ENCODE measurements at regions not wholly inside any gene's neighbourhood (a gene's known extent, or its start where the extent isn't known, plus 50 kb on each side); places are given as distances from the start of the nearest gene placed in this dataset.

GRCh38 chr15:85878828-85879225 is 84.1 kb upstream of the KLHL25 start:
- H3K36me3 ChIP-seq: no peaks in the 10 kb centered on the region
- intact Hi-C loops (cut with DNase I; ENCODE audit: low total_unique reads): no loop called here
- H3K27me3 ChIP-seq: no peaks in the 10 kb centered on the region
- H3K4me1 ChIP-seq: no peaks in the 10 kb centered on the region
- TF ChIP-seq, protein P1, sequence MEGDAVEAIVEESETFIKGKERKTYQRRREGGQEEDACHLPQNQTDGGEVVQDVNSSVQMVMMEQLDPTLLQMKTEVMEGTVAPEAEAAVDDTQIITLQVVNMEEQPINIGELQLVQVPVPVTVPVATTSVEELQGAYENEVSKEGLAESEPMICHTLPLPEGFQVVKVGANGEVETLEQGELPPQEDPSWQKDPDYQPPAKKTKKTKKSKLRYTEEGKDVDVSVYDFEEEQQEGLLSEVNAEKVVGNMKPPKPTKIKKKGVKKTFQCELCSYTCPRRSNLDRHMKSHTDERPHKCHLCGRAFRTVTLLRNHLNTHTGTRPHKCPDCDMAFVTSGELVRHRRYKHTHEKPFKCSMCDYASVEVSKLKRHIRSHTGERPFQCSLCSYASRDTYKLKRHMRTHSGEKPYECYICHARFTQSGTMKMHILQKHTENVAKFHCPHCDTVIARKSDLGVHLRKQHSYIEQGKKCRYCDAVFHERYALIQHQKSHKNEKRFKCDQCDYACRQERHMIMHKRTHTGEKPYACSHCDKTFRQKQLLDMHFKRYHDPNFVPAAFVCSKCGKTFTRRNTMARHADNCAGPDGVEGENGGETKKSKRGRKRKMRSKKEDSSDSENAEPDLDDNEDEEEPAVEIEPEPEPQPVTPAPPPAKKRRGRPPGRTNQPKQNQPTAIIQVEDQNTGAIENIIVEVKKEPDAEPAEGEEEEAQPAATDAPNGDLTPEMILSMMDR (IDR thresholded peaks at IDR 0.05): no peak
- TF ChIP-seq POLR2A (IDR thresholded peaks at IDR 0.05): no peak
- H3K9me3 ChIP-seq: no peaks in the 10 kb centered on the region
- DNase-seq: no peak
- no peak overlapping the region for H3K27ac ChIP-seq
- no peak overlapping the region for H3K4me3 ChIP-seq

GRCh38 chr15:85879334-85880163 is 84.8 kb upstream of the KLHL25 start:
- Histone ChIP-seq H3K36me3 (no peaks in the 10 kb centered on the region), H3K27me3 (no peaks in the 10 kb centered on the region), H3K4me1 (no peaks in the 10 kb centered on the region), H3K4me3 (no peak overlapping the region), H3K9me3 (no peaks in the 10 kb centered on the region), H3K27ac (no peak overlapping the region)
- intact Hi-C loops (cut with DNase I; ENCODE audit: low total_unique reads): no loop called here
- DNase-seq: no peak
- TF ChIP-seq POLR2A (IDR thresholded peaks at IDR 0.05): no peak
- TF ChIP-seq, protein P1 (IDR thresholded peaks at IDR 0.05): no peak

- H3K36me3 ChIP-seq: no peaks in the 10 kb centered on the region
- H3K27me3 ChIP-seq: no peaks in the 10 kb centered on the region
- no peak for DNase-seq
- intact Hi-C loops (cut with DNase I; ENCODE audit: low total_unique reads): no loop called here
- TF ChIP-seq POLR2A (IDR thresholded peaks at IDR 0.05): no peak
- TF ChIP-seq, protein P1 (IDR thresholded peaks at IDR 0.05): no peak
- no peaks in the 10 kb centered on the region for H3K4me1 ChIP-seq
- H3K27ac ChIP-seq: no peak overlapping the region
- no peaks in the 10 kb centered on the region for H3K9me3 ChIP-seq
- H3K4me3 ChIP-seq: no peak overlapping the region
Measured at GRCh38 chr15:85880501-85881190, 85.9 kb upstream of the KLHL25 start.

DNA sequence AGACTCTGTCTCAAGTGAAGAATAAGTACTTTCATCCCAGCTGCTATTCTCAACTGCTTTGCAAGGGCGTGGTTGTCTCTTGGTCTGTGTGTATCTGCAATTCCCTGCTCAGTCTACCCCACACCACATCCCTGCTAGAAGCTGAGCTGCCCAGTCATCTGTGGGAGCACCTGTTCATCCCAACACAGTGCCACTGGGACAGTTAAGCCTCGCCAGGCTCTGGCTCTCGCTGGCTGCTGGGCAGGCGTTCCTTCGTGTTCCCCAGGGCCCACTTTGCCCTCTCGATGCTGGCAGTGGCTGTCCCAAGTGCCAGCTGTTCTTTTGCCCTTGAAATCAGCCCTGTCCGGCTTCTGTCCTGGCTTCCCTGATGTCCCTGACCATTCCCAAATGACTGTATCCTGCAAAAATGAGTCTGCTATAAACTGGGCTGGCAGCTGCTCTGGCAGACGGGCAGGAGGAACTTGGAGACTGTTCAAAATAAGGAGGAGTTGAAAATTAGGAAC is 91.6 kb upstream of the KLHL25 start:
- no peak for DNase-seq
- no peaks in the 10 kb centered on the region for H3K4me1 ChIP-seq
- H3K9me3 ChIP-seq: no peaks in the 10 kb centered on the region
- H3K36me3 ChIP-seq: no peaks in the 10 kb centered on the region
- no peak overlapping the region for H3K4me3 ChIP-seq
- intact Hi-C loops (cut with DNase I; ENCODE audit: low total_unique reads): no loop called here
- no peak overlapping the region for H3K27ac ChIP-seq
- no peak for TF ChIP-seq POLR2A (IDR thresholded peaks at IDR 0.05)
- TF ChIP-seq, protein P1 (IDR thresholded peaks at IDR 0.05): no peak
- H3K27me3 ChIP-seq: no peaks in the 10 kb centered on the region

All from uterus (tissue), 3 donors.